HEK293 (cell line): ENCODE measurements at regions not wholly inside any gene's neighbourhood (a gene's known extent, or its start where the extent isn't known, plus 50 kb on each side); places are given as distances from the start of the nearest gene placed in this dataset.

Source experiments
- CTCF ChIP-seq: fragments of 450-650 bp; formaldehyde crosslinking; IDR thresholded peaks from 2 replicates; pipeline ENCODE4 v1.5.1; 2016; ENCODE audit warnings: missing biosample characterization, missing genetic modification characterization
- GLI4 ChIP-seq: fragments of 450-650 bp; formaldehyde crosslinking; IDR thresholded peaks from 2 replicates; pipeline ENCODE4 v1.5.1; 2016; ENCODE audit warnings: missing biosample characterization, missing genetic modification characterization
- MYNN ChIP-seq: fragments of 450-650 bp; formaldehyde crosslinking; IDR thresholded peaks from 2 replicates; pipeline ENCODE4 v1.5.1; 2016; ENCODE audit warnings: missing biosample characterization, missing genetic modification characterization, borderline replicate concordance
- PBX3 ChIP-seq: sonication (generic); formaldehyde crosslinking; IDR thresholded peaks from 2 replicates; pipeline ENCODE4 v1.8.1; 2022; ENCODE audit warnings: mild to moderate bottlenecking, moderate library complexity, missing genetic modification reagents
- PRDM2 ChIP-seq: fragments of 450-650 bp; formaldehyde crosslinking; IDR thresholded peaks from 2 replicates; pipeline ENCODE4 v1.5.1; 2016; ENCODE audit warnings: missing biosample characterization, missing genetic modification characterization, borderline replicate concordance
- REST ChIP-seq: fragments of 450-650 bp; formaldehyde crosslinking; IDR thresholded peaks from 2 replicates; pipeline ENCODE4 v1.5.1; 2016; ENCODE audit warnings: missing biosample characterization, missing genetic modification characterization
- SP2 ChIP-seq: fragments of 450-650 bp; formaldehyde crosslinking; IDR thresholded peaks from 2 replicates; pipeline ENCODE4 v1.5.1; 2016; ENCODE audit warnings: missing biosample characterization, missing genetic modification characterization
- YY1 ChIP-seq: fragments of 450-650 bp; formaldehyde crosslinking; IDR thresholded peaks from 2 replicates; pipeline ENCODE4 v1.5.1; 2018; ENCODE audit warnings: missing biosample characterization, missing genetic modification characterization
- ZFP41 ChIP-seq: fragments of 450-650 bp; formaldehyde crosslinking; IDR thresholded peaks from 2 replicates; pipeline ENCODE4 v1.5.1; 2016; ENCODE audit warnings: missing biosample characterization, missing genetic modification characterization, borderline replicate concordance
- ZNF114 ChIP-seq: fragments of 450-650 bp; formaldehyde crosslinking; IDR thresholded peaks from 2 replicates; pipeline ENCODE4 v1.5.0; 2017; ENCODE audit warnings: missing biosample characterization, missing genetic modification characterization
- ZNF148 ChIP-seq: fragments of 450-650 bp; formaldehyde crosslinking; IDR thresholded peaks from 2 replicates; pipeline ENCODE4 v1.5.0; 2017; ENCODE audit warnings: missing biosample characterization, missing genetic modification characterization, borderline replicate concordance
- ZNF274 ChIP-seq, 2 experiments: fragments of 200-500 bp in 1 of 2; fragments of 450-650 bp in 1 of 2; sonication (Bioruptor generic) in 1 of 2; formaldehyde crosslinking in 1 of 2; IDR thresholded peaks; 2 replicates each; pipeline versions ENCODE4 v1.5.1 to v1.6.1; 2014 to 2016; ENCODE audit warnings: borderline replicate concordance in 1 of 2, inconsistent platforms in 1 of 2, low read length in 1 of 2, missing biosample characterization in 1 of 2, missing genetic modification characterization in 1 of 2
- ZXDB ChIP-seq: fragments of 450-650 bp; formaldehyde crosslinking; IDR thresholded peaks from 2 replicates; pipeline ENCODE4 v1.5.1; 2016; ENCODE audit warnings: missing biosample characterization, missing genetic modification characterization

- TF ChIP-seq MYNN (tag by site-specific recombination) (no peak), ZNF114 (tag by site-specific recombination) (no peak), SP2 (tag by site-specific recombination) (no peak), CTCF (tag by site-specific recombination) (no peak), ZXDB (tag by site-specific recombination) (no peak), REST (tag by site-specific recombination) (no peak), ZNF274 (IDR thresholded peaks at IDR 0.05; ENCODE audit: low read length) (no peak), ZNF274 (tag by site-specific recombination; IDR thresholded peaks at IDR 0.05; ENCODE audit: borderline replicate concordance) (no peak), YY1 (tag by site-specific recombination) (no peak), ZFP41 (tag by site-specific recombination) (no peak), GLI4 (no peak), PBX3 (no peak), PRDM2 (tag by site-specific recombination) (no peak), ZNF148 (tag by site-specific recombination) (no peak)
Observed at GRCh38 chr1:56317722-56318121, 261.6 kb downstream of the PLPP3 start.
